ENCODE measurements at regions not wholly inside any gene's neighbourhood (a gene's known extent, or its start where the extent isn't known, plus 50 kb on each side); places are given as distances from the start of the nearest gene placed in this dataset.
"Not testable (repeated sequence)": the region's sequence is repeated elsewhere in the genome, so short reads cannot be mapped to it uniquely, and the experiment has no call there.

- peak; percentile 52 for DNase-seq
Measured at GRCh38 chr1:47523835-47524215, 86.0 kb downstream of the FOXD2 start.

DNA sequence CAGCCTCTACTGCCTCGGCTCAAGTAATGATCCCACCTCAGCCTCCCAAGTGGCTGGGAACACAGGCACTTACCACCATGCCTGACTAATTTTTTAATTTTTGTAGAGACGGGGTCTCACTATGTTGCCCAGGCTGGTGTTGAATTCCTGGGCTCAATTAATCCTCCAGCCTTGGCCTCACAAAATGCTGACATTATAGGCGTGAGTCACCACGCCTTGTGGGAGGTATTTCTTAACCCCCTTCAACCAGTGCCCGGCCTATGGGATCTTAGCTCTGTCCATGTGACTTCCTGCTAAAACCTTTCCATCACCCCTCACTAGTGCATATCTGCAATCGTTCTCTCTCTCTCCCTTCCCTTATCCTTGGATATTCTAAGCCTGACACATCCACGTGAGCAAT lies 86.4 kb downstream of the FOXD2 start:
- DNase-seq = no peak

GRCh38 chr1:47527653-47528272 lies 89.9 kb downstream of the FOXD2 start:
- DNase-seq = no peak

DNA sequence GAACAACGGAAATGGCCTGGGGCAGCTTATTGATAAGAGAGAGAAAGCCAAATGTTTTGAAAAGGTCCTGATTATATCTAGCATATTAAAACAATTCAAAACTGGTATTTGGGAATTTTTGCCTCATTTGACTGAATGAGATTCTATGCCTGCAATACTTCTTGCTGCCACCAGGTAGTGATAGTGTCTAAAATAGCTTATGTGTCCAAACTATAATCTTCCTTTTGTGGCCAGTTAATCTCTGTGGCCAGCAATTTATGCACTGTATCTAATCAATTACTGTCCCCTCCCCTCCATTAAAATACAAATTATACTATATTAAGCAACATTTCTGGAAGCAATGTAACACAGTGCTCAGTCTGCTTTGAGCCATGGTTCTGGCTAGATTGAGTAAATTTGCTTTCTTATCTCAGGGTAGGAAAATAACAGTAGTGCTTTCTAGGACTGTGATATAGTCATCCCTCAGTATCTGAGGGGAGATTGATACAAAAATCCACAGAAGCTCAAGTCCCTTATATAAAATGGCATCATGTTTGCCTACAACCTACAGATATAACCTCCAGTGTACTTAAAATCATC lies 91.8 kb downstream of the FOXD2 start:
- DNase-seq = no peak

DNA sequence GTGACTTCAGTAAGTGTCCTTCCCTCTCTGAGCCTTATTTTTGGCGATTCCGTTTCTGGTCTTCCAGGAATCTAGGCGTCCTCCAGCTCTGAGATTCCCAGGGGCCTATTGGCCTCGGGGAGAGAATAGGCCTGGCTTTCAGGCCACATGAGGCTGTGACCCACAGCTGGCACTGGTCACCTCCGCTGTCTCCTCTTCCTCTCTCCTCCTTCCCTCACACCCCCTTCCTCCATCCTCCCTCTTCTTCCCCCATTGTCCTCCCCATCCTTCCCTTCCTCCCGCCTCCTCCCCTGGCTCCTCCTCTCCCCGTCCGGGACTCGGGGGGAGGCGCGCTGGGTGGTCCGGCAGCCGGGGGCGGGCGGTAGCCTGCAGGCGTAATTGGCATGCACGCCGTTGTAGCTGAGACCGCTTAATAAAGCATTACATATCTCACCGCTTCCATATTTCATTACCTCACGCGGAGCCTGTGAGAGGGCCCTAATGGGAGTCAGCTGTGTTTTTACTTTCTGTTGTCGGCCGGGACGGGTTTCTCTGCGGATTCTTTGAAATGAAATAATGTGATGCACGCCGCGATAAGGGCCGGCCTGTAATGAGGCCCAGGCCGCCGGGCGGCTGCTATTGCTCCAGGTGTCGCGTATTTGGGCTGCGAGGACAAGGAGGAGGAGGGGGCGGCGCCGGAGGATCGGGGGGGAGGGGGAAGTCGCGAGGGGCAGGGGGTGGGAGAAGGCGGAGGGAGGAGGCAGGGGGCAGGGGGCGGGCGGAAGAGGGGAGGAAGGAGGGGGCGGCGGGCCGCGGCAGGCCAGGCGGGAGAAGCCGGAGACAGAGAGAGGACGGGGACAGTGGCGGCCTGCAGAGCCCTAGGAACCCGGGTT lies 95.3 kb downstream of the FOXD2 start:
- DNase-seq = no peak

DNA sequence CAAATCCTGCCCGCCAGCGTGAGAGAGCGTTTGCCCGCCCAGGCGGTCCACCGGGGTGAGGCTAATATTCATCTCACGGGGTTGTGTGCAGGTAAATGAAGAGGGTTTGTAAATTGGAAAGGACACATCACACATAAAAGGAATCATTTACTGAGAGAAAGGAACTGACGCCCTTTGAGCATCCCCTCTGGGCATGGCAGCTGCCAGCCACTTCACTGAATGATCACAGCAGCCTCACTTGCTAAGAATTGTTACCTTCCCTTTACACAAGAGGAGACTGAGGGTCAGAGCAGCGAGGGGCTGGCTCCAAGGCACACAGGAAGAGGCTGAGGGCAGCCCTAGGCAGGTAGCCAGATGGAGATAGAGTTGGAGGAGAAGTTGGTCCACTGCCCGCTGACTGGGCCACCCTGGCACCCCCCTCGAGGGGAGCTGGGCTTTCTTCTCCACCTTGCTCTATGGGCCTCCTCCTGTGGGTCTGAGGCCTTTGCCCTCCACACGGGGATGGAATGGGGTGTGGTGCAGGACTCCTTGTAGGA lies 96.0 kb downstream of the FOXD2 start:
- DNase-seq = no peak

GRCh38 chr1:47534436-47534835 lies 96.6 kb downstream of the FOXD2 start:
- DNase-seq = no peak

GRCh38 chr1:47536646-47537118 lies 98.8 kb downstream of the FOXD2 start:
- DNase-seq = peak; percentile 37

DNA sequence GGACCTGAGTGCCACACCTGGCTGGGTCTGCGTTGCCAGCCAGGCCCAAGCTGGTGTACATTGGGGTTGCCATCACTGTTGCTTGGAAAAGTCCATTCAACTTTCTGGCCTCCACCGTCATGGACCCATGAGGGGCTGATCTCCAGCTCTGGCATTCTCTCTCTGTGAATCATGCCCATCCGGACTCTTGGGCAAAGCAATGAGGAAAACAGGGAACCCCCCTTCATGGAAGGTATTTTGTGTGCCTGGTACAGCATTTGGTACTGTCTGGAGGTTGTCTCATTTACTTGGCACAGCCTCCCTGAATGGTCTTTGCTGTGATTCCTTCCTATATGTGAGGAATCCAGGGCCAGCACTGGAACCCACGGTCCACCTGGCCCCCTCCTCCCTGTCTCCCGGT lies 99.4 kb downstream of the FOXD2 start:
- DNase-seq = no peak

DNA sequence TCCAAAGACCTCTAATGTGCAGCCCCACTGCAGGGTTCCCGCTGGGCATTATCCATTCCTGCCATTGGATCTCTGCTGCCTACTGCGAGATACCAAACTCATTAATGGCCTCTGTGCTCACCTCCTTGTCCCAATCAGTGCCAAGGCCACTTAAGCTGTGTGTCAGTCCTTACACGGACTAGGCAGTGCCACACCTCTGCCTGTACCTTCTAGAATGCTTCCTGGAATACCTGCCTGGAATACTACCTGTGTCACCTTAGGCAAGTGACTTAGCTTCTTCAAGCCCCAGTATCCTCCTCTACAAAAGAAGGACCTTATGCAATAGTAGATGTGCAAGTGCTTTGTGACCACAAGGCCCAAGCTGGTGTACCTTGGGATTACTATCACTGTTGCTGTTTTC lies 100.1 kb downstream of the FOXD2 start:
- DNase-seq = no peak

DNA sequence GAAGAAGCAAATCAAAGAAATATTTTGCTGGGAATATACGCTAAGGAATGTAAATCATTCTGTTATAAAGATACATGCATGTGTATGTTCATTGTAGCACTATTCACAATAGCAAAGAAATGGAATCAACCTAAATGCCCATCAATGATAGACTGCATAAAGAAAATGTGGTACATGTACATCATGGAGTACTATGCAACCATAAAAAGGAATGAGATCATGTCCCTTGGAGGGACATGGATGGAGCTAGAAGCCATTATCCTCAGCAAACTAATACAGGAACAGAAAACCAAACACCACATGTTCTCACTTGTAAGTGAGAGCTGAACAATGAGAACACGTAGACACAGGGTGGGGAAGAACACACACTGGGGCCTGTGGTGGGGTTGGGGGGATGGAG lies 100.7 kb downstream of the FOXD2 start:
- DNase-seq = not testable (repeated sequence)

DNA sequence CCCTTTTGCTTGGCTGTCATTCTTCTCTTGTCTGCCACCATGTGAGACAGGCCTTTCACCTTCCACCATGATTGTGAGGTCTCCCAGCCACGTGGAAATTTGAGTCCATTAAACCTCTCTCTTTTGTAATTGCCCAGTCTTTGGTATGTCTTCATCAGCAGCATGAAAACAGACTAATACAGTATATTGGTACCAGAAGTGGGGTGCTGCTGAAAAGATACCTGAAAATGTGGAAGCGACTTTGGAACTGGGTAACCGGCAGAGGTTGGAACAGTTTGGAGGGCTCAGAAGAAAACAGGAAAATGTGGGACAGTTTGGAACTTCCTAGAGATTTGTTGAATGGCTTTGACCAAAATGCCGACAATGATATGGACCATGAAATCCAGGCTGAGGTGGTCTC lies 103.9 kb downstream of the FOXD2 start:
- DNase-seq = not testable (repeated sequence)

- DNase-seq = not testable (repeated sequence)
Measured at GRCh38 chr1:47543089-47543488, 105.2 kb downstream of the FOXD2 start.

- no peak for DNase-seq
Measured at GRCh38 chr1:47545912-47546483, 108.2 kb downstream of the FOXD2 start.

GRCh38 chr1:47547753-47548573 lies 110.1 kb downstream of the FOXD2 start:
- DNase-seq = no peak

GRCh38 chr1:47548637-47549036 lies 110.8 kb downstream of the FOXD2 start:
- DNase-seq = no peak

DNA sequence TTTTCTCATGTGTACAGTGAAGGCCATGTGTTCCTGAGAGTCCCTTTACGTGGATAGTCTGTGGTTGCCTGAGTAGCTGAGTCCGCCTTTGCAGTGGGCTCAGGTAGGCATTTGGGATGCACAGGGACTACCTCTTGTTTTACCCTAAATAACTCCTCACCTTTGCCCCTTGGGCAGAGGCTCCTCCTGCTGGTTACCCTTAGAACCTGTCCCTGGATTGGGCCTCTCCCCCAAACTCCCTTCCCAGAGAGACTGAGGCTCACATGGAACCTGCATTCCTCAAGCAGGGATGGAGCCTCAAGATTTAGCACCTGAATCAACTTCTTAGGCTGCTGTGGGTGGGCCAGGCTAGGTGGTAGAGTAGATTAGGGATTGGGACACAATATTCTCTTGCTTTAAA lies 111.7 kb downstream of the FOXD2 start:
- no peak for DNase-seq

DNA sequence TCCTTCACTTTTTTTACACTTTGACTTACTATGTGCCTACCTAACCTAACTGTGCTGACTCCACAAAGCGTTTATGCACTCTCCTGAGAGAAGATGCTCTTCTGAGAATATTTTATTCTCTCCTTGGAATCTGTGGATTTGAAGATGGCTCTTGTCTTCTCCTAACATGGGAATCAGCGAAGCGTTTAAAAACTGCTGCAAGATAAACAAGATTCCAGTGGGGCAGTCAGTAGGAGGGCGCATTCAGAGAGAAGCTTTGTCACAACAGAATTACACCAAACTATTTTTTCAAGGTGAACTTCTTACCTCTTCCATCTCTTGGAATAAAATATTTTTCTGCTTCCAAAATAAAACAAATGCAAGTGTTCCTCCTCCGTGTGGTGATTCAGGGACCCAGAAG lies 113.1 kb downstream of the FOXD2 start:
- DNase-seq = no peak

DNA sequence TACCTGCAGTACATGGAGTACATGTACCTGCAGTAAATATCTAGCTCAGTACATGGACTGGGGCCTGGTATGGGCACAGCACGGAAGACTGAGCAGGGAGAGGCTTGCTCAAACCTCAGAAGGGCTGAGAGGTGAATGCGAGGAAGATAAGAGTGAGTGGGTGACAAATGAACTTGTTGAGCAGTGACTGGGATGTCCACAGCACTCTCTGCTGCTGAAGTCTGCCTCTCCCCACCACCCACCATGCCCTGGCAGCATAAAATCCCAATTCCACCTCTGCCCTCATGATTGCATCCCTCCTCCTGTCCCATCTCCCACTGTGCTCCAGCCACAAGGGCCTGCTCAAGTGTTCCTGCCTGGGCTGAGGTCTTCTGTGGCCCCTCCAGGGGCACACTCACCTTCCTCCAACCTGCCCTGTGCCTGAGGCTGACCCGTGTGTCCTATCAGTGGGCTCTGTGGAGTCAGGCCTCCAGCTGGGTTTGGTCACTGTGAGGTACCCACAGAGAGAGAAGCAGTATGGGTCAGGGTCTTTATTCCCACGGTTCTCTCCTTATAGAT lies 114.2 kb downstream of the FOXD2 start:
- DNase-seq = no peak

DNA sequence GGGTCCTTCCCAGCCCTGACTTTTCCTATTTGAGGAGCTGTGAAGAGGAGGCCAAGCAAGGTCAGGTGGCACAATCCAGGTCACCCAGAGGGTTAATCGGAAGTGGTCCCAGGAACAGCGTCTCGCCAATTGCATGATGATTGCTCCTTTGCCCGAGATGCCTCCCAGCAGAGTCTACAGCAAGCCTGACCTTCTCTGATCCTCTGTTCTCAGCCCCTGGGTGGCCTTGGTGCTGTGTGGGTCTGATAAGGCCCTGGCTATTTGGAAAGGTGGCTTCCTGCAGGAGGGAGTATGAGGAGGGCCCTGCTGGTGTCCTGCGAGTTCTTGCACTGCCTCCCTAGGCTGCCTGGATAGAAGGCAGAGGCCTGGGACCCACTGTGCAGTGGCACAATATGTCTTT lies 116.2 kb downstream of the FOXD2 start:
- no peak for DNase-seq

GRCh38 chr1:47554901-47555300 lies 117.1 kb downstream of the FOXD2 start:
- no peak for DNase-seq

- no peak for DNase-seq
Measured at GRCh38 chr1:47555306-47555705, 117.5 kb downstream of the FOXD2 start.

All from NCI-H1436 treated with DMSO at 0.1 percent for 48 hours (cell line).